Astrocyte of the spinal cord (primary cell): ENCODE measurements at regions not wholly inside any gene's neighbourhood (a gene's known extent, or its start where the extent isn't known, plus 50 kb on each side); places are given as distances from the start of the nearest gene placed in this dataset.

Source experiments
- DNase-seq: peaks from one replicate; pipeline ENCODE4 v3.0.0; 2011; ENCODE audit warnings: low read depth, low spot score
- H3K4me3 ChIP-seq: 2 replicates; pipeline ENCODE4 v1.5.1; 2011; ENCODE audit warnings: low read depth, mild to moderate bottlenecking, low read length, moderate library complexity
- CTCF ChIP-seq: IDR thresholded peaks from 2 replicates; pipeline ENCODE4 v1.5.1; 2012; ENCODE audit warnings: low read depth, mild to moderate bottlenecking, low read length, inconsistent platforms
- in situ Hi-C: cut with HindIII; loops from 2 replicates; pipeline ENCODE4 v1.10.0; 2017; ENCODE audit warnings: low sequenced_read_pairs

GRCh38 chr16:51374346-51374745 is 223.3 kb upstream of the SALL1 start:
- no peak overlapping the region for H3K4me3 ChIP-seq
- in situ Hi-C loops = no loop called here

GRCh38 chr16:51365715-51366114 is 214.6 kb upstream of the SALL1 start:
- no peak for DNase-seq
- no peak overlapping the region for H3K4me3 ChIP-seq
- in situ Hi-C loops = no loop called here
- TF ChIP-seq CTCF = no peak

More at GRCh38 chr16:51374346-51374745, 223.3 kb upstream of the SALL1 start:
- TF ChIP-seq CTCF = no peak
- peak; percentile 85 for DNase-seq

GRCh38 chr16:51359141-51359955 is 208.3 kb upstream of the SALL1 start:
- TF ChIP-seq CTCF = no peak
- in situ Hi-C loops = no loop called here
- no peak overlapping the region for H3K4me3 ChIP-seq
- DNase-seq = peak; percentile 28

GRCh38 chr16:51357839-51358238 is 206.8 kb upstream of the SALL1 start:
- H3K4me3 ChIP-seq = no peak overlapping the region
- DNase-seq = no peak
- TF ChIP-seq CTCF = no peak
- in situ Hi-C loops = no loop called here

- in situ Hi-C loops = no loop called here
- no peak for TF ChIP-seq CTCF
- DNase-seq = no peak
- no peak overlapping the region for H3K4me3 ChIP-seq
Measured at GRCh38 chr16:51355875-51356274, 204.8 kb upstream of the SALL1 start.

- H3K4me3 ChIP-seq = no peak overlapping the region
- no peak for DNase-seq
- in situ Hi-C loops = no loop called here
- TF ChIP-seq CTCF = no peak
Measured at GRCh38 chr16:51355195-51355594, 204.1 kb upstream of the SALL1 start.
